HCT116 (cell line): ENCODE measurements at regions not wholly inside any gene's neighbourhood (a gene's known extent, or its start where the extent isn't known, plus 50 kb on each side); places are given as distances from the start of the nearest gene placed in this dataset.

Experiments
- ATAC-seq: fragments of 200-7000 bp; cut with Tn5 transposase; 2 replicates; pipeline ENCODE4 v1.9.1; 2020; ENCODE audit warnings: mild to moderate bottlenecking, moderate library complexity
- BruUV-seq: library from RNA; stranded (reverse); fragments of 400-500 nt; replicated peaks from 2 replicates; lab custom pipeline; 2021; lab: Mats Ljungman, UMichigan
- CTCF ChIA-PET: fragments of 300-600 bp; sonication (Branson Sonifier 250); formaldehyde crosslinking; loops from one replicate; lab custom pipeline; 2021; ENCODE audit warnings: antibody characterized with exemption; lab: Charles Lee
- POLR2A ChIA-PET: fragments of 300-600, 350-600 bp; sonication (Branson Sonifier 250); formaldehyde crosslinking; loops from one replicate; lab custom pipeline; 2021; ENCODE audit warnings: antibody characterized with exemption; lab: Charles Lee
- RAD21 ChIA-PET, 2 experiments: fragments of 300-600 bp; sonication (Branson Sonifier 250); formaldehyde crosslinking; loops; one replicate each; lab custom pipeline; 2023; ENCODE audit warnings: low total read pairs in 2 of 2; ENCODE audit not compliant: uncharacterized antibody in 2 of 2, unreplicated experiment in 2 of 2, low non-redundant PET in 1 of 2; lab: Charles Lee
- DNase-seq: peaks from one replicate; pipeline ENCODE4 v3.0.0-alpha.2; 2010; ENCODE audit warnings: low read depth, low spot score
- H2AFZ ChIP-seq: fragments of 200-600 bp; shearing (Covaris generic), sonication (generic); 2 replicates; pipeline ENCODE4 v1.6.1; 2017; ENCODE audit warnings: low read depth, mixed run types, mixed read lengths, antibody characterized with exemption, low read length; ENCODE audit not compliant: poor library complexity, severe bottlenecking
- H3K27ac ChIP-seq: 2 replicates; pipeline ENCODE4 v1.5.1; 2012; ENCODE audit warnings: low read depth, low read length
- H3K27me3 ChIP-seq: fragments of 200-600 bp; sonication (generic); 2 replicates; pipeline ENCODE4 v1.6.1; 2016; ENCODE audit warnings: mixed run types, low read length, mixed read lengths; ENCODE audit not compliant: insufficient read depth
- H3K36me3 ChIP-seq, 2 experiments: fragments of 200-500 bp in 1 of 2; fragments of 200-600 bp in 1 of 2; sonication (Bioruptor generic) in 1 of 2; sonication (generic) in 1 of 2; 2 replicates each; pipeline versions ENCODE4 v1.5.1 to v1.6.1; 2014 to 2016; ENCODE audit warnings: low read length in 2 of 2, inconsistent platforms in 1 of 2, mixed read lengths in 1 of 2, mixed run types in 1 of 2; ENCODE audit not compliant: insufficient read depth in 2 of 2, control insufficient read depth in 1 of 2
- H3K4me1 ChIP-seq, 2 experiments: fragments of 200-600 bp in 1 of 2; sonication (generic) in 1 of 2; 2 replicates each; pipeline versions ENCODE4 v1.5.1 to v1.6.1; 2012 to 2017; ENCODE audit warnings: low read length in 2 of 2, inconsistent platforms in 1 of 2, mild to moderate bottlenecking in 1 of 2, mixed read lengths in 1 of 2, mixed run types in 1 of 2, moderate library complexity in 1 of 2; ENCODE audit not compliant: insufficient read depth in 2 of 2, control insufficient read depth in 1 of 2
- H3K4me2 ChIP-seq: fragments of 200-600 bp; sonication (generic); 2 replicates; pipeline ENCODE4 v1.6.1; 2017; ENCODE audit warnings: mixed run types, low read length, mixed read lengths
- H3K4me3 ChIP-seq, 2 experiments: fragments of 200-600 bp in 1 of 2; sonication (generic) in 1 of 2; replicated peaks in 1 of 2; 2 replicates each; pipeline ENCODE4 v1.5.1; 2011 to 2016; ENCODE audit warnings: low read length in 2 of 2, control low read depth in 1 of 2, low read depth in 1 of 2, mild to moderate bottlenecking in 1 of 2, mixed read lengths in 1 of 2, mixed run types in 1 of 2
- H3K79me2 ChIP-seq: fragments of 200-600 bp; sonication (generic); 2 replicates; pipeline ENCODE4 v1.6.1; 2017; ENCODE audit warnings: mild to moderate bottlenecking, mixed run types, low read length, moderate library complexity, mixed read lengths; ENCODE audit not compliant: insufficient read depth
- H3K9ac ChIP-seq: fragments of 200-600 bp; sonication (generic); 2 replicates; pipeline ENCODE4 v1.6.1; 2016; ENCODE audit warnings: low read length, mixed read lengths
- H3K9me2 ChIP-seq: fragments of 200-600 bp; sonication (generic), shearing (Covaris generic); 2 replicates; pipeline ENCODE4 v1.6.1; 2017; ENCODE audit warnings: mixed run types, mild to moderate bottlenecking, moderate library complexity; ENCODE audit not compliant: insufficient read depth
- H3K9me3 ChIP-seq, 2 experiments: fragments of 200-500 bp in 1 of 2; fragments of 200-600 bp in 1 of 2; sonication (Bioruptor generic) in 1 of 2; sonication (generic) in 1 of 2; 2 replicates each; pipeline ENCODE4 v1.6.1; 2014 to 2017; ENCODE audit warnings: low read length in 2 of 2, mixed read lengths in 2 of 2, inconsistent platforms in 1 of 2, low read depth in 1 of 2, mild to moderate bottlenecking in 1 of 2, mixed run types in 1 of 2, moderate library complexity in 1 of 2; ENCODE audit not compliant: control insufficient read depth in 1 of 2, insufficient read depth in 1 of 2
- H4K20me1 ChIP-seq: fragments of 200-600 bp; sonication (generic), shearing (Covaris generic); 2 replicates; pipeline ENCODE4 v1.6.1; 2017; ENCODE audit warnings: mixed run types, mild to moderate bottlenecking, moderate library complexity; ENCODE audit not compliant: insufficient read depth
- CBX3 ChIP-seq: IDR thresholded peaks from 2 replicates; pipeline ENCODE4 v1.6.1; 2012; ENCODE audit warnings: low read depth
- CEBPB ChIP-seq: IDR thresholded peaks from 2 replicates; pipeline ENCODE4 v1.6.1; 2012; ENCODE audit warnings: low read depth
- CTCF ChIP-seq, 3 experiments: fragments of 200-600 bp in 1 of 3; sonication (generic) in 1 of 3; IDR thresholded peaks in 2 of 3; conservative IDR thresholded peaks in 1 of 3; 2 replicates each; pipeline ENCODE4 v1.5.1; 2012 to 2017; ENCODE audit warnings: low read depth in 2 of 3, low read length in 2 of 3, antibody characterized with exemption in 1 of 3, borderline replicate concordance in 1 of 3, control low read depth in 1 of 3, mild to moderate bottlenecking in 1 of 3, mixed read lengths in 1 of 3, mixed run types in 1 of 3, moderate library complexity in 1 of 3; ENCODE audit not compliant: insufficient read depth in 1 of 3
- EGR1 ChIP-seq: IDR thresholded peaks from 2 replicates; pipeline ENCODE4 v1.6.1; 2012; ENCODE audit warnings: low read depth
- ELF1 ChIP-seq: IDR thresholded peaks from 2 replicates; pipeline ENCODE4 v1.6.1; 2012; ENCODE audit warnings: low read depth, borderline replicate concordance
- EZH2 ChIP-seq: fragments of 200-600 bp; sonication (generic); IDR thresholded peaks from 2 replicates; pipeline ENCODE4 v1.6.1; 2017; ENCODE audit warnings: antibody characterized with exemption, mixed run types
- EZH2phosphoT487 ChIP-seq: fragments of 200-600 bp; IDR thresholded peaks from 2 replicates; pipeline ENCODE4 v1.6.1; 2018; ENCODE audit warnings: antibody characterized with exemption, borderline replicate concordance
- FOSL1 ChIP-seq: IDR thresholded peaks from 2 replicates; pipeline ENCODE4 v1.6.1; 2012; ENCODE audit warnings: low read depth
- JUND ChIP-seq: IDR thresholded peaks from 2 replicates; pipeline ENCODE4 v1.6.1; 2012
- MAX ChIP-seq: IDR thresholded peaks from 2 replicates; pipeline ENCODE4 v1.6.1; 2012
- POLR2AphosphoS5 ChIP-seq: IDR thresholded peaks from 2 replicates; pipeline ENCODE4 v1.6.1; 2011; ENCODE audit warnings: mild to moderate bottlenecking, low read depth, low read length, moderate library complexity
- RAD21 ChIP-seq: IDR thresholded peaks from 2 replicates; pipeline ENCODE4 v1.6.1; 2012; ENCODE audit warnings: low read depth, mild to moderate bottlenecking
- REST ChIP-seq: IDR thresholded peaks from 2 replicates; pipeline ENCODE4 v1.6.1; 2012; ENCODE audit warnings: low read depth
- SIN3A ChIP-seq: IDR thresholded peaks from 2 replicates; pipeline ENCODE4 v1.6.1; 2012; ENCODE audit warnings: low read depth
- SP1 ChIP-seq: IDR thresholded peaks from 2 replicates; pipeline ENCODE4 v1.6.1; 2012; ENCODE audit warnings: low read depth
- SRF ChIP-seq: IDR thresholded peaks from 2 replicates; pipeline ENCODE4 v1.6.1; 2012; ENCODE audit warnings: low read depth
- TCF7L2 ChIP-seq: IDR thresholded peaks from 2 replicates; pipeline ENCODE4 v1.7.0; 2011; ENCODE audit warnings: borderline replicate concordance, inconsistent platforms; ENCODE audit not compliant: insufficient read depth, insufficient read length; ENCODE audit errors: extremely low read depth
- ZFX ChIP-seq: fragments of 450-650 bp; IDR thresholded peaks from 2 replicates; pipeline ENCODE4 v1.6.1; 2017
- intact Hi-C: fragments of 100-400 bp; cut with micrococcal nuclease; formaldehyde crosslinking; loops from 2 replicates; pipeline ENCODE4 v1.10.0; 2022

- POLR2A ChIA-PET, result no interaction called here
- H3K27me3 ChIP-seq, result no peaks in the 10 kb centered on the region
- no peaks in the 10 kb centered on the region for H3K79me2 ChIP-seq
- no peak for ATAC-seq
- H3K4me3 ChIP-seq, result no peak overlapping the region
- H3K27ac ChIP-seq, result no peak overlapping the region
- H3K9me2 ChIP-seq, result no peaks in the 10 kb centered on the region
- no peaks in the 10 kb centered on the region for H3K4me1 ChIP-seq
- H3K36me3 ChIP-seq, result no peaks in the 10 kb centered on the region
- no peak overlapping the region for H2AFZ ChIP-seq
- TF ChIP-seq SRF (no peak), ZFX (no peak), EZH2 (no peak), CBX3 (no peak), FOSL1 (no peak), EGR1 (no peak), REST (no peak), ELF1 (no peak), RAD21 (no peak), TCF7L2 (no peak), CTCF (IDR thresholded peaks at IDR 0.05 in 2 of 3, conservative IDR thresholded peaks at IDR 0.05 in 1 of 3; ENCODE audit: borderline replicate concordance in 1 of 3, insufficient read depth in 1 of 3, low read depth in 2 of 3, low read length in 2 of 3) (no peak), SP1 (no peak), SIN3A (no peak), POLR2AphosphoS5 (no peak), CEBPB (no peak), JUND (no peak), EZH2phosphoT487 (no peak), MAX (no peak)
- TF ChIP-seq, all 23 proteins: peak for 0
- no TSS peak for BruUV-seq
- Histone ChIP-seq H3K9me3 (peaks cover 3 to 32% of the 10 kb centered on the region in 2 experiments; a peak in 1 of 4 replicates), H3K4me2 (no peak overlapping the region), H4K20me1 (no peaks in the 10 kb centered on the region), H3K9ac (no peak overlapping the region)
- DNase-seq, result no peak
- intact Hi-C loops, result no loop called here
- RAD21 ChIA-PET, result no interaction called here
- CTCF ChIA-PET, result no interaction called here
These were observed 1323.2 kb upstream of the DDX18 start for GRCh38 chr2:116491292-116491691.
